Osteocyte (in vitro differentiated cells): ENCODE measurements at regions not wholly inside any gene's neighbourhood (a gene's known extent, or its start where the extent isn't known, plus 50 kb on each side); places are given as distances from the start of the nearest gene placed in this dataset.

ENCODE experiments used
- DNase-seq: peaks from one replicate; pipeline ENCODE4 v3.0.0; 2021; ENCODE audit warnings: mixed read lengths; ENCODE audit not compliant: unreplicated experiment; ENCODE audit errors: extremely low spot score
- H3K27ac Mint-ChIP-seq: one replicate; pipeline ENCODE4 v1.8.0; 2021; ENCODE audit warnings: mild to moderate bottlenecking, mixed read lengths; ENCODE audit not compliant: unreplicated experiment
- H3K27me3 Mint-ChIP-seq: one replicate; pipeline ENCODE4 v1.8.0; 2021; ENCODE audit warnings: mixed read lengths; ENCODE audit not compliant: unreplicated experiment
- H3K36me3 Mint-ChIP-seq: one replicate; pipeline ENCODE4 v1.8.0; 2021; ENCODE audit warnings: mixed read lengths; ENCODE audit not compliant: unreplicated experiment
- H3K4me1 Mint-ChIP-seq: one replicate; pipeline ENCODE4 v1.8.0; 2021; ENCODE audit warnings: mixed read lengths; ENCODE audit not compliant: unreplicated experiment
- H3K4me3 Mint-ChIP-seq: one replicate; pipeline ENCODE4 v1.8.0; 2021; ENCODE audit warnings: mild to moderate bottlenecking, moderate library complexity, mixed read lengths; ENCODE audit not compliant: unreplicated experiment
- H3K9me3 Mint-ChIP-seq: one replicate; pipeline ENCODE4 v1.8.0; 2021; ENCODE audit warnings: mixed read lengths; ENCODE audit not compliant: unreplicated experiment
- CTCF ChIP-seq: fragments of 200-600 bp; sonication (generic); IDR thresholded peaks from 2 replicates; pipeline ENCODE4 v1.5.0; 2021; ENCODE audit warnings: antibody characterized with exemption, mild to moderate bottlenecking, moderate library complexity

- Mint-ChIP-seq H3K9me3 (peaks cover 29% of the 10 kb centered on the region), H3K36me3 (no peaks in the 10 kb centered on the region), H3K27ac (no peak overlapping the region), H3K27me3 (no peaks in the 10 kb centered on the region), H3K4me3 (no peak overlapping the region), H3K4me1 (no peaks in the 10 kb centered on the region)
- no peak for TF ChIP-seq CTCF
- no peak for DNase-seq
These were observed 527.1 kb downstream of the MRPL39 start for GRCh38 chr21:25080141-25080540.

- DNase-seq: no peak
- Mint-ChIP-seq H3K27me3 (no peaks in the 10 kb centered on the region), H3K4me3 (no peak overlapping the region), H3K36me3 (no peaks in the 10 kb centered on the region), H3K9me3 (peaks cover 30% of the 10 kb centered on the region), H3K27ac (no peak overlapping the region), H3K4me1 (no peaks in the 10 kb centered on the region)
- TF ChIP-seq CTCF: no peak
These were observed 528.2 kb downstream of the MRPL39 start for GRCh38 chr21:25079053-25079452.

- TF ChIP-seq CTCF: no peak
- no peaks in the 10 kb centered on the region for H3K27me3 Mint-ChIP-seq
These were observed 545.2 kb downstream of the MRPL39 start for GRCh38 chr21:25062061-25062460.

GRCh38 chr21:25054689-25055088 is 552.6 kb downstream of the MRPL39 start:
- no peak for DNase-seq
- no peak for TF ChIP-seq CTCF
- no peaks in the 10 kb centered on the region for H3K27me3 Mint-ChIP-seq
- no peaks in the 10 kb centered on the region for H3K4me1 Mint-ChIP-seq
- H3K9me3 Mint-ChIP-seq: peaks cover 38% of the 10 kb centered on the region
- H3K36me3 Mint-ChIP-seq: no peaks in the 10 kb centered on the region
- H3K27ac Mint-ChIP-seq: no peak overlapping the region
- no peak overlapping the region for H3K4me3 Mint-ChIP-seq

More at GRCh38 chr21:25062061-25062460, 545.2 kb downstream of the MRPL39 start:
- H3K4me3 Mint-ChIP-seq: no peak overlapping the region
- DNase-seq: no peak
- peaks cover 31% of the 10 kb centered on the region for H3K9me3 Mint-ChIP-seq
- no peaks in the 10 kb centered on the region for H3K4me1 Mint-ChIP-seq
- H3K36me3 Mint-ChIP-seq: no peaks in the 10 kb centered on the region
- no peak overlapping the region for H3K27ac Mint-ChIP-seq

GRCh38 chr21:25039461-25040380 is 567.6 kb downstream of the MRPL39 start:
- H3K27me3 Mint-ChIP-seq: no peaks in the 10 kb centered on the region
- no peaks in the 10 kb centered on the region for H3K4me1 Mint-ChIP-seq
- peak; percentile 24 for TF ChIP-seq CTCF
- H3K36me3 Mint-ChIP-seq: no peaks in the 10 kb centered on the region
- DNase-seq: no peak
- H3K27ac Mint-ChIP-seq: no peak overlapping the region
- H3K9me3 Mint-ChIP-seq: peaks cover 4% of the 10 kb centered on the region
- H3K4me3 Mint-ChIP-seq: no peak overlapping the region
